Neutrophil (primary cell): ENCODE measurements at regions not wholly inside any gene's neighbourhood (a gene's known extent, or its start where the extent isn't known, plus 50 kb on each side); places are given as distances from the start of the nearest gene placed in this dataset.

Source experiments
- H3K27ac ChIP-seq: fragments of 200-600 bp; sonication (generic); 2 replicates; pipeline ENCODE4 v1.5.1; 2016; ENCODE audit warnings: mild to moderate bottlenecking, moderate library complexity
- H3K27me3 ChIP-seq: fragments of 200-600 bp; sonication (generic); 2 replicates; pipeline ENCODE4 v1.6.0; 2016; ENCODE audit warnings: mild to moderate bottlenecking
- H3K36me3 ChIP-seq: fragments of 200-600 bp; sonication (generic); 2 replicates; pipeline ENCODE4 v1.5.1; 2017
- H3K4me1 ChIP-seq, 2 experiments: fragments of 200-600 bp in 1 of 2; sonication (generic) in 1 of 2; 1 replicate in 1 of 2; 2 replicates in 1 of 2; pipeline versions ENCODE4 v1.5.1 to v1.6.1; 2013 to 2016; ENCODE audit warnings: low read depth in 1 of 2, low read length in 1 of 2, mild to moderate bottlenecking in 1 of 2, moderate library complexity in 1 of 2; ENCODE audit not compliant: control insufficient read depth in 1 of 2, insufficient read depth in 1 of 2
- H3K4me3 ChIP-seq, 2 experiments: fragments of 200-600 bp in 1 of 2; sonication (generic) in 1 of 2; 1 replicate in 1 of 2; 2 replicates in 1 of 2; pipeline ENCODE4 v1.5.1; 2013 to 2016; ENCODE audit warnings: low read depth in 1 of 2, low read length in 1 of 2, mild to moderate bottlenecking in 1 of 2, moderate library complexity in 1 of 2
- H3K9me3 ChIP-seq: fragments of 200-600 bp; sonication (generic); 2 replicates; pipeline ENCODE4 v1.5.1; 2016
- TF ChIP-seq, protein P1 (sequence below): fragments of 200-600 bp; sonication (generic); IDR thresholded peaks from 2 replicates; pipeline ENCODE4 v1.5.1; 2016; ENCODE audit warnings: antibody characterized with exemption

DNA sequence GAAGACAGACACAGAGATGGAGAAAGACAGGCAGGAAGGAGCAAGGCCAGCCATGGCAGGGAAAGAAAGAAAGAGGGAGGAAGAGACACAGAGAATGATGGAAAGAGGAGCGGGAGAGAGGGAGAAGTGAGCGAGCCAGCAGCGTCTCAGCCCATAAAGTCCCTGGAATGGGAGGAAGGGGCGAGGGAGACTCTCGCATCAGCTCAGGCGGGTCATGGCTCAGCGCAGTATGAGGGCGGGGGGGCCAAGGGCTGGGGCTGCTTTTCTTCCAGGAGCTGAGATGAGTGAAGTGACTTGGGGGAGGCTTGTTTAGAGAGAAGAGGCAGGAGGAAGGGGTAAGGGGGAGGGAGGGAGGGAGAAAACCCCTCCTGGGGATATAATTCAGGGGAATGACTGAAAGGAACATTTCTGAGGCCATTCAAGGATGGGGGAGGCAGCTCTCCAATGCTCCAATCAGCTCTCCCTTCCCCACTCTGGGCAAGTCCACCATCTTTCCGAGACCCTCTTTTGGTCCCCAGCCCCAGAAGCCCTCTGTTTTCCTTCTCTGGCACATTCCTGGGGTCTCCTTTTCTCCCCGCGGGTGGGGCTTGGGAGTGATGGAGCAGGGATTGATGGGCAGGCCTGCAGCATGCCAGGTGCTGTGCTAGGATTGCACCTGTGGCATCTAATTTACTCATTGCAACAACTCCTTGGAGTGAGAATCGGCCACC, 87.9 kb downstream of the HIF1AN start:
- H3K9me3 ChIP-seq: no peaks in the 10 kb centered on the region
- H3K4me1 ChIP-seq: no peaks in the 10 kb centered on the region
- peaks cover 100% of the 10 kb centered on the region for H3K27me3 ChIP-seq
- H3K27ac ChIP-seq: no peak overlapping the region
- no peak overlapping the region for H3K4me3 ChIP-seq
- H3K36me3 ChIP-seq: no peaks in the 10 kb centered on the region
- TF ChIP-seq, protein P1, sequence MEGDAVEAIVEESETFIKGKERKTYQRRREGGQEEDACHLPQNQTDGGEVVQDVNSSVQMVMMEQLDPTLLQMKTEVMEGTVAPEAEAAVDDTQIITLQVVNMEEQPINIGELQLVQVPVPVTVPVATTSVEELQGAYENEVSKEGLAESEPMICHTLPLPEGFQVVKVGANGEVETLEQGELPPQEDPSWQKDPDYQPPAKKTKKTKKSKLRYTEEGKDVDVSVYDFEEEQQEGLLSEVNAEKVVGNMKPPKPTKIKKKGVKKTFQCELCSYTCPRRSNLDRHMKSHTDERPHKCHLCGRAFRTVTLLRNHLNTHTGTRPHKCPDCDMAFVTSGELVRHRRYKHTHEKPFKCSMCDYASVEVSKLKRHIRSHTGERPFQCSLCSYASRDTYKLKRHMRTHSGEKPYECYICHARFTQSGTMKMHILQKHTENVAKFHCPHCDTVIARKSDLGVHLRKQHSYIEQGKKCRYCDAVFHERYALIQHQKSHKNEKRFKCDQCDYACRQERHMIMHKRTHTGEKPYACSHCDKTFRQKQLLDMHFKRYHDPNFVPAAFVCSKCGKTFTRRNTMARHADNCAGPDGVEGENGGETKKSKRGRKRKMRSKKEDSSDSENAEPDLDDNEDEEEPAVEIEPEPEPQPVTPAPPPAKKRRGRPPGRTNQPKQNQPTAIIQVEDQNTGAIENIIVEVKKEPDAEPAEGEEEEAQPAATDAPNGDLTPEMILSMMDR: no peak

DNA sequence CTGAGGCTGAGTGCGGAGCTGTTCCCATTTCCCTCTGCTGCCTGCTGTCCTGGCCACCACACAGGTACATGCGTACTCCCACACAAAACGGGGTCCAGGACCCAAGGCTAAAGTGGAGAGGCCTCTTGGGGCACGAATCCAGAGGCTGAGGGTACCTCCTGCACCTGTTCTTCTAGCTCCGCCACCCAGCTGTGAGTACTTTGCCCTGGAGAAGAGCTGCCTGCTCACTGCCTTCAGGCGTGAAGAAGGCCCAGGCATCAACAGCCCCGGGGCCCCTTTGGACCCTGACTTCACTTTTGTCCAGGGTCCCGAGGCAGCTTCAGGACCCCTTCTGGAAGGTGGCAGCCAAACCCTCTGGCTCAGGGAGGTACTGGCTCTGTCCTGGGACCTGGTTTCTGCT, 88.6 kb downstream of the HIF1AN start:
- TF ChIP-seq, protein P1: no peak
- H3K36me3 ChIP-seq: no peaks in the 10 kb centered on the region
- no peak overlapping the region for H3K4me3 ChIP-seq
- no peaks in the 10 kb centered on the region for H3K4me1 ChIP-seq
- no peaks in the 10 kb centered on the region for H3K9me3 ChIP-seq
- no peak overlapping the region for H3K27ac ChIP-seq
- H3K27me3 ChIP-seq: peaks cover 100% of the 10 kb centered on the region

DNA sequence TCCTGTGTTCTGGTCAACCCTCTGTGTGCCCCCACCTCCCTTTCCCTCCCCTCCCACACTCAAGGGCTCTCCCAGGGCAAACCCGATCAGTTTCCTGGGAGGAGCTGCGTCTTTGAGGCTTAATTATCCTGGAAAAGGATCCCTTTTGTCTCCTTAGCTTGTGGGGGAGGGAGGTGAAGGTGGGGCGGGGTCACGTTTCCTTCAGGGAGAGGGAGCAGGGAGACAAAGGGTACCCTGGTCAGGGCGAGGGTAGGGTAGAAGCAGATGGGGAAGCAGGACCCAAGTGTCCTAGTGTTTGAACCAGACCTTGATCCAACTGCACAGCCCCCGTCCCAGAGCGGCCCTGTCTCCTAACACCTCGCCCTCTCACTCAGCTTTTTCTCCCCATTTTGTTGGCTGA, 90.1 kb downstream of the HIF1AN start:
- Histone ChIP-seq H3K9me3 (no peaks in the 10 kb centered on the region), H3K27me3 (peaks cover 100% of the 10 kb centered on the region), H3K36me3 (no peaks in the 10 kb centered on the region), H3K27ac (no peak overlapping the region), H3K4me1 (no peaks in the 10 kb centered on the region), H3K4me3 (no peak overlapping the region)
- TF ChIP-seq, protein P1: no peak

DNA sequence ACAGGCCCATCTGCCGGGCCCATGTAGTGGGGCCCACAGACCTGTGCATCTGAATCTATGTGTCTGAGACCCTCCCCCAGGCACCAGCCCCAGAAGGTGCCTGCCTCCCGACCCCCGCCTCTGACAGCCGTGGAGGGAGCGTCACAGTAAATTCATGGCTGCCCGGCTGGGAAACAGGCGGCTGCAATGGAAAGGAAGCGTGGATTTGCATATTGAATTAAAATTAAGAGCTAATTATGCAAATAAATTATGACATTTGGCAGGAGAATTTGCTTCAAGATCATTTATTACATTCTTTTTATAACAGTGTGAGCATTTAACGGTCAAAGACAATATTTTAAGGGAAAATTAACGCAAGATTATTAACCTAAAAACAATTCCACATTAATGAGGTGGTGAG, 92.3 kb downstream of the HIF1AN start:
- TF ChIP-seq, protein P1: no peak
- Histone ChIP-seq H3K4me1 (no peaks in the 10 kb centered on the region), H3K27me3 (peaks cover 99% of the 10 kb centered on the region), H3K36me3 (no peaks in the 10 kb centered on the region), H3K9me3 (no peaks in the 10 kb centered on the region), H3K4me3 (no peak overlapping the region), H3K27ac (no peak overlapping the region)

DNA sequence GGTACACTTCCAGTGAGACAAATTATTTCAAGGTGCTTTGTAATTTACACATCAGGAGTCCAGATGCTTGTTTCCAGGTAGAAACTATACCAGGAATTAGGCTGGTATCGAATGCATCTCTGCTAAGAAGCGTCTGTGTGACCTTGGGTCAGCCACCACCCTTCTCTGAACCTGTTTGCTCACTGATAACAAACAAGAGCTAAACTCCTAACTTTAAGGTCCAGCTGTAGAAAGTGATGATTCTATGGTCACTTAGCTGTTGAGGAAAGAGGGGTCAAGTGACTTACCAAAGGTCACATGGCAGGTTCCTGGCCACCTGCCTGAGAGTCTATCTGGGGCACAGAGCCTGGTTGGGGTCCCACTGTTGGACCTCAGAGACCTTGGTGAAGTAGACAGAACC, 95.4 kb downstream of the HIF1AN start:
- peaks cover 97% of the 10 kb centered on the region for H3K27me3 ChIP-seq
- no peaks in the 10 kb centered on the region for H3K9me3 ChIP-seq
- TF ChIP-seq, protein P1: no peak
- no peaks in the 10 kb centered on the region for H3K36me3 ChIP-seq
- no peak overlapping the region for H3K27ac ChIP-seq
- H3K4me1 ChIP-seq: no peaks in the 10 kb centered on the region
- H3K4me3 ChIP-seq: no peak overlapping the region

DNA sequence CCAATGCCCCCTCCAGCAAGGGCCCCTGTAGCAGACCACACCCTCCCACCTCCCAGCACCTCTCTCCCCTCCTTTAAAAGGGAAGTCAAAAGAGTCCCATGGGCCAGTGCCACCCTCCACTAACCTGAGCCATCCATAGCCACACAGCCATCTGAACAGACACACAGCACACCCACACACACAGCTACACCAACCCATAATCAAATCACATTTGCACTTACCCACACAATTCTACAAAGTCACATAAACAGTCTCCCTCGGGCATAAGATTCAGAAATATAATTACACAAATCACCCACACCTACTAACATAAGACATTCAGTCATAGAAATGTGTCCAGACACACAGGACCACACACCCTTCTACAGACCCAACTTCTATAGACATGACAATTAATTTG, 96.3 kb downstream of the HIF1AN start:
- TF ChIP-seq, protein P1: no peak
- no peaks in the 10 kb centered on the region for H3K9me3 ChIP-seq
- H3K4me1 ChIP-seq: no peaks in the 10 kb centered on the region
- H3K27me3 ChIP-seq: peaks cover 97% of the 10 kb centered on the region
- no peak overlapping the region for H3K4me3 ChIP-seq
- no peak overlapping the region for H3K27ac ChIP-seq
- H3K36me3 ChIP-seq: no peaks in the 10 kb centered on the region
